Psoas muscle (tissue), 7 donors: ENCODE measurements at regions not wholly inside any gene's neighbourhood (a gene's known extent, or its start where the extent isn't known, plus 50 kb on each side); places are given as distances from the start of the nearest gene placed in this dataset.

Experiments
- ATAC-seq, 4 donors: fragments of 200-7000 bp; cut with Tn5 transposase; one replicate each; pipeline ENCODE4 v1.9.1; 2020; ENCODE audit warnings: moderate library complexity in 3 of 4, mild to moderate bottlenecking in 2 of 4
- DNase-seq, 2 donors: peaks; one replicate each; pipeline ENCODE4 v3.0.0-alpha.2; 2020
- H3K27ac ChIP-seq: fragments of 200-600 bp; one replicate; pipeline ENCODE4 v1.8.0; 2022
- H3K27me3 ChIP-seq, 3 donors: fragments of 200-600 bp in 1 of 3; one replicate each; pipeline versions ENCODE4 v1.6.1 to v1.8.0; 2013 to 2022; ENCODE audit warnings: low read length in 2 of 3, mild to moderate bottlenecking in 2 of 3, moderate library complexity in 1 of 3; ENCODE audit not compliant: insufficient read depth in 3 of 3
- H3K36me3 ChIP-seq, 2 donors: fragments of 200-600 bp in 1 of 2; one replicate each; pipeline versions ENCODE4 v1.6.1 to v1.8.0; 2013 to 2022; ENCODE audit warnings: low read depth in 1 of 2, mild to moderate bottlenecking in 1 of 2, moderate library complexity in 1 of 2; ENCODE audit not compliant: insufficient read depth in 1 of 2
- H3K4me1 ChIP-seq: fragments of 200-600 bp; one replicate; pipeline ENCODE4 v1.8.0; 2022
- H3K4me3 ChIP-seq: fragments of 200-600 bp; one replicate; pipeline ENCODE4 v1.8.0; 2022; ENCODE audit warnings: mild to moderate bottlenecking
- H3K9me3 ChIP-seq: fragments of 200-600 bp; one replicate; pipeline ENCODE4 v1.8.0; 2022
- WGBS, 3 donors: extraction: QIAGEN DNeasy Blood & Tissue Kit; methylation state at CpG; one replicate each; pipeline versions ENCODE4 v1.1.6 to v1.1.7; 2013; 5-methylcytosine and 5-hydroxymethylcytosine counted together
- intact Hi-C, 2 donors: fragments of 100-400 bp; cut with DNase I; formaldehyde crosslinking; loops; one replicate each; pipeline versions ENCODE4 v1.11.0 to v1.14.2; 2022
- TF ChIP-seq, protein P1 (sequence below): fragments of 200-600 bp; IDR thresholded peaks from one replicate; pipeline ENCODE4 v1.8.0; 2022; ENCODE audit warnings: antibody characterized with exemption
- donor health status: healthy with polysubstance abuse.
- donor health status: DM: no; HTN: no; CAD: no; lungs with moderate emphysema.
- donor health status: Bipolar disorder and iron deficiency.
- donor health status: healthy.
- donor health status: DM: yes; HTN: yes; CAD: no.
- donor health status: DM: no; HTN: no; CAD: no.
- donor health status: DM: yes; HTN: yes; CAD: no.

DNA sequence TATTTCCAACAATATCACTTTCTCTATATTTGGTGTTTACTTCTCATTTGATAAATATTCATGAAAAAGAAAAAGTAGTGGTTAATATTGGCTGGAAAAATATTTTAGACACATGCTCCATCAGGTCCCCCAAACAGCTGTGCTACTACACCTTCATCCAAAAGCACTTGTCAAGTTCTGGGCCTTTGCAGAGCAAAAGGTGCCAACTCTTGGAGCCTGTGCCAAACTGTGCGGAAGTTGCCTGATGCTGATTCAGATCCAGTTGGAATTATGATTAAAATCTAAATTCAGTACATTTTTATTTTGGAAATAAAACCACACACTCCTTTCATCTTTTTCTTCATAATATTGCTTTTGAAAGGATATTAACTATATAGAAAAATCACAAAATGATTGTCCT lies 1497.4 kb upstream of the CADM2 start:
- Histone ChIP-seq H3K4me1 (peaks cover 4% of the 10 kb centered on the region), H3K27ac (no peak overlapping the region), H3K36me3 (no peaks in the 10 kb centered on the region), H3K27me3 (no peaks in the 10 kb centered on the region), H3K9me3 (no peaks in the 10 kb centered on the region), H3K4me3 (no peak overlapping the region)
- WGBS, 3 donors = 14 to 41% (median 18%) methylated on average over 1 of the region's 1 CpG
- intact Hi-C loops = no loop called here
- TF ChIP-seq, protein P1, sequence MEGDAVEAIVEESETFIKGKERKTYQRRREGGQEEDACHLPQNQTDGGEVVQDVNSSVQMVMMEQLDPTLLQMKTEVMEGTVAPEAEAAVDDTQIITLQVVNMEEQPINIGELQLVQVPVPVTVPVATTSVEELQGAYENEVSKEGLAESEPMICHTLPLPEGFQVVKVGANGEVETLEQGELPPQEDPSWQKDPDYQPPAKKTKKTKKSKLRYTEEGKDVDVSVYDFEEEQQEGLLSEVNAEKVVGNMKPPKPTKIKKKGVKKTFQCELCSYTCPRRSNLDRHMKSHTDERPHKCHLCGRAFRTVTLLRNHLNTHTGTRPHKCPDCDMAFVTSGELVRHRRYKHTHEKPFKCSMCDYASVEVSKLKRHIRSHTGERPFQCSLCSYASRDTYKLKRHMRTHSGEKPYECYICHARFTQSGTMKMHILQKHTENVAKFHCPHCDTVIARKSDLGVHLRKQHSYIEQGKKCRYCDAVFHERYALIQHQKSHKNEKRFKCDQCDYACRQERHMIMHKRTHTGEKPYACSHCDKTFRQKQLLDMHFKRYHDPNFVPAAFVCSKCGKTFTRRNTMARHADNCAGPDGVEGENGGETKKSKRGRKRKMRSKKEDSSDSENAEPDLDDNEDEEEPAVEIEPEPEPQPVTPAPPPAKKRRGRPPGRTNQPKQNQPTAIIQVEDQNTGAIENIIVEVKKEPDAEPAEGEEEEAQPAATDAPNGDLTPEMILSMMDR = no peak
- ATAC-seq = no peak
- no peak for DNase-seq

DNA sequence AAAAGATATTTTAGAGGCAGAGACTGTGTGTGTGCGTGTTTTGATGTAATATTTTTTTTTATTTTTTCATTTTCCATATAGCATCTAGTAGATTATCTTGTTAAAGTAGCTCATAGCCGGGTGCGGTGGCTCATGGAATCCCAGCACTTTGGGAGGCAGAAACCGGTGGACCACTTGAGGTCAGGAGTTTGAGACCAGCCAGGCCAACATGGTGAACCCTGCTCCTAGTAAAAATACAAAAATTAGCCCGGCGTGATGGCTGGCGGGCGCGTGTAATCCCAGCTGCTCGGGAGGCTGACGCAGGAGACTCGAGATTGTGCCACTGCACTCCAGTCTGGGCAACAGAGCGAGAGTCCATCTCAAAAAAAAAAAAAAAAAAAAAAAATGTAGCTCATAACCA lies 1481.2 kb upstream of the CADM2 start:
- intact Hi-C loops = no loop called here
- WGBS, 3 donors = 86 to 91% (median 90%) methylated on average over 13 of the region's 13 CpGs
- H3K9me3 ChIP-seq = no peaks in the 10 kb centered on the region
- H3K4me3 ChIP-seq = no peak overlapping the region
- DNase-seq (no peak), ATAC-seq (no peak)
- H3K27ac ChIP-seq = no peak overlapping the region
- no peaks in the 10 kb centered on the region for H3K36me3 ChIP-seq
- no peaks in the 10 kb centered on the region for H3K27me3 ChIP-seq
- H3K4me1 ChIP-seq = no peaks in the 10 kb centered on the region
- TF ChIP-seq, protein P1 = no peak

DNA sequence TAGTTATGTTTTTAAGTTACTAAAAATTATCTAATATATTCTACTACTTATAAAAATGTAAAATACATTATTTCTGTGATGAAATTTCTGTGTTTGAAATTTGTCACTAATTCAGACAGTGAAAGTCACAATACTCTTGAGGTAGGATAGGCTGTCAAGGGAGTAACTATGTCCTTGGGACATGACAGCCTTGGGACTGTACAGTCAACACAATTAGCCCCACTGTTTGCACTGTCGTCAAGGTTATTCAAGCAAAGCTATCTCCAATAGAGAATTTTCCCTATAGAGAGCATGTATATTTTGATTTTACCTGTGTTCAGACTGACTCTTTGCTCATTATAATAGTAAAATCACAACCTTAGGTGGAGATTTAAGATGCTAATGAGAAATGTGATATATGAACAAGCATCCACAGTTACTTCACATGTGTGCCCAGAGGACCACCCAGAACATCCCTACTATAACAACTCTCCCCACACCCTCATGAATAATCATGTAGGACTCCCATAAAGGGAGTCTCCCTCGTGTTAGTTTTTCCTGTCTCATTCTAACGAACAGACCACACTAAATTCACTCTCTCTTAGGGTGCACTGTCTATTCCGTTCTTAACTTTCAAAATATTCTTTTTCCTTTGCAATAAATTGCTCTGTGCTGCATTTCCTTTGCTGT lies 1476.3 kb upstream of the CADM2 start:
- ATAC-seq (no peak), DNase-seq (no peak)
- no peaks in the 10 kb centered on the region for H3K27me3 ChIP-seq
- WGBS, 3 donors = 65 to 76% (median 75%) methylated on average over 4 of the region's 4 CpGs
- H3K27ac ChIP-seq = no peak overlapping the region
- no peaks in the 10 kb centered on the region for H3K4me1 ChIP-seq
- H3K4me3 ChIP-seq = no peak overlapping the region
- intact Hi-C loops = no loop called here
- H3K9me3 ChIP-seq = no peaks in the 10 kb centered on the region
- H3K36me3 ChIP-seq = no peaks in the 10 kb centered on the region
- TF ChIP-seq, protein P1 = no peak

DNA sequence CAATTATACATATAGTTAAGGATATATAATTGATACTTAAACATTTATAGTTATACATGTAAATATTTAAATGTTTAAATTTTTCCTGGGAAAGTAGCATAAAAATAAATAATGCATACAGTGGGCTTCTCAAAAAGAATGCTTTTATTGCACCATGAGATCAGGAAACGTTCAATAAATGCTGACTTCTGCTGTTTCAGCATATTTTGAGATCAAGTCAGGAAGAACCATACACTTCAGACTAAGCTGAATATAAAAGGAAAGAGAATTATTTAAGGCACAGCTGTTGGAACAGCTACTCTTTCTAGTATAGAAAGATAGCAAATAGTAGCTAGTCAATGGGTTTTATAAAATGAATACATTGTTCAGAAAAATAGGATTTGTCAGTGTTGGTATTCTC lies 1462.3 kb upstream of the CADM2 start:
- Histone ChIP-seq H3K27me3 (no peaks in the 10 kb centered on the region), H3K36me3 (no peaks in the 10 kb centered on the region), H3K27ac (no peak overlapping the region), H3K4me3 (no peak overlapping the region), H3K9me3 (no peaks in the 10 kb centered on the region), H3K4me1 (no peaks in the 10 kb centered on the region)
- WGBS, 3 donors = 12 to 21% (median 17%) methylated on average over 1 of the region's 1 CpG
- TF ChIP-seq, protein P1 = no peak
- ATAC-seq (no peak), DNase-seq (no peak)
- intact Hi-C loops = no loop called here
